ENCODE measurements at regions not wholly inside any gene's neighbourhood (a gene's known extent, or its start where the extent isn't known, plus 50 kb on each side); places are given as distances from the start of the nearest gene placed in this dataset.

DNA sequence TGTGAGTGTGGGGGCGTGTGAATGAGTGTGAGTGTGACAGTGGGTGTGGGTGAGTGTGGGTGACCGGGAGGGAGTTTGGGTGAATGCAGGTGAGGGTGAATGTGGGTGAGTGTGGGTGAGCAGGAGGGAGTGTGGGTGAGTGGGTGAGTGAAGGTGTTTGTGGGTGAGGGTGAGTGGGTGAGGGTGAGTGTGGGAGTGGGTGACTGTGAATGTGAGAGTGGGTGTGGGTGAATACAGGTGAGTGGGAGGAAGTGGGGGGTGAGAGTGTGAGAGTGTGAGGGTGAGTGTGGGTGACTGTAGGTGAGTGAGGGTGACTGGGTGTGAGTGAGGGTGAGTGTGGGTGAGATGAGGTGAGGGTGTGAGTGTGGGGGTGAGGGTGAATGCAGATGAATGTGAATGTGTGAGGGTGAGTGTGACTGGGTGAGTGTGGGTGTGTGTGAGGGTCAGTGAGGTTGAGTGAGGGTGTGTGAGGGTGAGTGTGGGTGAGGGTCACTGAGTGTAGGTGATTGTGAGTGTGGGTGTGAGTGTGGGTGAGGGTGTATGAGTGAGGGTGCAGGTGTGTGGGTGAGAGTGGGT, 1677.3 kb upstream of the TENM3 start:
- TF ChIP-seq, protein P1, sequence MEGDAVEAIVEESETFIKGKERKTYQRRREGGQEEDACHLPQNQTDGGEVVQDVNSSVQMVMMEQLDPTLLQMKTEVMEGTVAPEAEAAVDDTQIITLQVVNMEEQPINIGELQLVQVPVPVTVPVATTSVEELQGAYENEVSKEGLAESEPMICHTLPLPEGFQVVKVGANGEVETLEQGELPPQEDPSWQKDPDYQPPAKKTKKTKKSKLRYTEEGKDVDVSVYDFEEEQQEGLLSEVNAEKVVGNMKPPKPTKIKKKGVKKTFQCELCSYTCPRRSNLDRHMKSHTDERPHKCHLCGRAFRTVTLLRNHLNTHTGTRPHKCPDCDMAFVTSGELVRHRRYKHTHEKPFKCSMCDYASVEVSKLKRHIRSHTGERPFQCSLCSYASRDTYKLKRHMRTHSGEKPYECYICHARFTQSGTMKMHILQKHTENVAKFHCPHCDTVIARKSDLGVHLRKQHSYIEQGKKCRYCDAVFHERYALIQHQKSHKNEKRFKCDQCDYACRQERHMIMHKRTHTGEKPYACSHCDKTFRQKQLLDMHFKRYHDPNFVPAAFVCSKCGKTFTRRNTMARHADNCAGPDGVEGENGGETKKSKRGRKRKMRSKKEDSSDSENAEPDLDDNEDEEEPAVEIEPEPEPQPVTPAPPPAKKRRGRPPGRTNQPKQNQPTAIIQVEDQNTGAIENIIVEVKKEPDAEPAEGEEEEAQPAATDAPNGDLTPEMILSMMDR (IDR thresholded peaks at IDR 0.05; ENCODE audit: low read depth, low read length) = no peak
- DNase-seq (ENCODE audit: extremely low read depth, low read depth) = no peak

DNA sequence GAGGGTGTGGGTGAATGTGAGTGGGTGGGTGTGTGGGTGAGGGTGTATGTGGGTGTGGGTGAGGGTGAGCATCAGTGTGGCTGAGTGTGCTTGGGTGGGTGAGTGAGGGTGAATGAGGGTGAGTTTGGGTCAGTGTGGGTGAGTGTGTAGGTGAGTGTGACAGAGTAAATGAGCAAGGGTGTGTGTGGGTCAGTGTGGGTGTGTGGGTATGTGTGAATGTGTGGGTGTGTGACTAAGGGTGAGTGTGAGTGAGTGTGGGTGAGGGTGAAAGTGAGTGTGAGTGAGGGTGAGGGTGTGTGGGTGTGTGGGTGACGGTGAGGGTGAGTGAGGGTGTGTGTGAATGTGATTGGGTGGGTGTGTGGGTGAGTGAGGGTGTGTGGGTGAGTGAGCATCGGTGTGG, 1676.7 kb upstream of the TENM3 start:
- no peak for DNase-seq (ENCODE audit: extremely low read depth, low read depth)
- TF ChIP-seq, protein P1 (IDR thresholded peaks at IDR 0.05; ENCODE audit: low read depth, low read length) = no peak

DNA sequence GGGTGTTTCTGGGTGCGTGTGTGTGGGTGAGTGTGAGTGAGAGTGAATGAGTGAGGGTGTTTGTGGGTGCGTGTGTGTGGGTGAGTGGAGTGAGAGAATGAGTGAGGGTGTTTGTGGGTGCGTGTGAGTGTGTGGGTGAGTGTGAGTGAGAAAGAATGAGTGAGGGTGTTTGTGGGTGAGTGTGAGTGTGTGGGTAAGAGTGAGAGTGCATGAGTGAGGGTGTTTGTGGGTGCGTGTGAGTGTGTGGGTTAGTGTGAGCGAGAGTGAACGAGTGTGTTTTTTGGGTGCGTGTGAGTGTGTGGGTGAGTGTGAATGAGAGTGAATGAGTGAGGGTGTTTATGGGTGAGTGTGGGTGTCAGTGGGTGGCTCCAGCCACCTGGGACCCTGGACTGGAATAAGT, 1676.1 kb upstream of the TENM3 start:
- TF ChIP-seq, protein P1 (IDR thresholded peaks at IDR 0.05; ENCODE audit: low read depth, low read length) = no peak
- DNase-seq (ENCODE audit: extremely low read depth, low read depth) = no peak

DNA sequence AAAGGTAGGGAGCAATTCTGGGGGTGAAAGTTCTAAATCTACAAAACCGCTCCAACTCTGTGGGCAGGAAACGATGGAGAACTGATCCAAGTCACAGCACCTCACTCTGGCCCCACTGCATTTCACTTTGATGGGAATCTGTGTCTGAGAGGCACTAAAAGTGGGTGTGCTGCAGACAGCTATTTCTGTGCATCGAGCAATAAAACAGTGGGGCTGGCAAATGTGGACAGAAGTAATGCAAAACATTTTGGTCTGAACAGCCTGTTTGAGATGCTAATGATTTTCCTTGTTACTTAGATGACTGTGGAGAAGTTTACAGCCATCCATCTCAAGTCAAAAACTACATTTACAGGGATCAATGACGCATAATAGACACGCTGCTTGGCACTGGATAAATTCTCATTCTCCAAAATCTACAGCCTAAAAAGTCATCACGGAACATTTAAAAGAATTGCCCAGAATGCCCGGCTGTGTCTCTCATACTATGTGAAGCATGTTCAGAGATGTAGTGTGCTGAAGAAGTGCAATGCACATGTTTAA, 1671.6 kb upstream of the TENM3 start:
- TF ChIP-seq, protein P1 (IDR thresholded peaks at IDR 0.05; ENCODE audit: low read depth, low read length) = no peak
- no peak for DNase-seq (ENCODE audit: extremely low read depth, low read depth)

DNA sequence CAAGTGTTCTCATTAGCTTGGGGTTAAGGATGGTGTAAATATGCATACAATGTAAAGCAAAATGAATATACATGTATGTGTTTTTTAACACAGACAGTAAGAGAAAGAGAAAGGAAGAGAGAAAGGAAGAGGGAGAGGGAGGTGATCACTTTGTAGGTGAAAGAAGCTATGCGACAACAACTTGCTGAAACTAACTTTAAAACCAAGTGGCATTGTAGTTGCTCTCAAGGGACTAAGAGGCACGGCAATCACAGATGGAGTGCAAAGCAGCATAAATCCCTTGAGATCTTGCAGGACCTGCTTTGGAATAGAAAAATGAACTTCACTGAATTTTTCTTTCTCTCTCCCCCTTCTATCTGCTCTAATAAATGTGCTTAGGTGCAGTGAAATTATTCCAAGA, 1665.0 kb upstream of the TENM3 start:
- DNase-seq (ENCODE audit: extremely low read depth, low read depth) = no peak

DNA sequence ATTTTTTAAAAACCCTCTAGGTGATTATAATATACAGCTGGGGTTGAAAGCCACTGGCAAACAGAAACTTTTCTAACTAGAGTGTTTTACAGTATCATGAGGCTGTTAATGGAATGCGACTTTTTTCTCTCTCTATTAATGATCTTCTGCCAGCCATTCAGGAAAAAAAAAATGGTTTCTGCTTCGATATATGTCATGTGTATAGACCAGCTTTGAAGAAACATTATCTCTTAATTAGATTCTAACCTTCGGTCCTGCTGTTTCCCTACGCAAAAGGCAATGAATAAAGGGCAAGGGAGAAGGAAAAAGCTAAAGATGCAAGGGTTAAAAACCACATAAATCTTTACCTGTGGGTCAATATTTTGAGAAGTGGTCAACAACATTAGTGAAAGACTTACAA, 1662.1 kb upstream of the TENM3 start:
- TF ChIP-seq, protein P1 (IDR thresholded peaks at IDR 0.05; ENCODE audit: low read depth, low read length) = no peak
- DNase-seq (ENCODE audit: extremely low read depth, low read depth) = no peak

More for the DNA sequence above, 1665.0 kb upstream of the TENM3 start:
- TF ChIP-seq, protein P1 (IDR thresholded peaks at IDR 0.05; ENCODE audit: low read depth, low read length) = no peak

DNA sequence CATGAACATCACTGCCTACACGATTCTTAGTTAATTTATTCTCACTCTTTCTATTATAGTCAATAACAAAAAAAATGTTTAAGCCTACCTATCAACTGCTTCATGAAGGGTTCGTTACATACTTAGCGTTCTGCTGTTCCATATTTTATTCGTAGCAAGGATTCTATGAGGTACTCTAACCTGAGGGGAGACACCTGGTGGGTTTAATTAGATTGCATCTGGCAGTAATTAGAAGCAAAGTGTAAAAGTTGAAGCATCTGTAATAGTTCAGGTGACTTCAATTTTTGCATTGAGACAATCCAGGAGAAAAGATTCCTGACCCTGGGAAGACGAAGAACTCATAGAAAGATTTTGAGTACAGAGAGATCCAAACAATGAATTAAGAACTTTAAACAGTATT, 1655.8 kb upstream of the TENM3 start:
- TF ChIP-seq, protein P1 (IDR thresholded peaks at IDR 0.05; ENCODE audit: low read depth, low read length) = no peak
- DNase-seq (ENCODE audit: extremely low read depth, low read depth) = no peak
